ENCODE measurements at regions not wholly inside any gene's neighbourhood (a gene's known extent, or its start where the extent isn't known, plus 50 kb on each side); places are given as distances from the start of the nearest gene placed in this dataset.

DNA sequence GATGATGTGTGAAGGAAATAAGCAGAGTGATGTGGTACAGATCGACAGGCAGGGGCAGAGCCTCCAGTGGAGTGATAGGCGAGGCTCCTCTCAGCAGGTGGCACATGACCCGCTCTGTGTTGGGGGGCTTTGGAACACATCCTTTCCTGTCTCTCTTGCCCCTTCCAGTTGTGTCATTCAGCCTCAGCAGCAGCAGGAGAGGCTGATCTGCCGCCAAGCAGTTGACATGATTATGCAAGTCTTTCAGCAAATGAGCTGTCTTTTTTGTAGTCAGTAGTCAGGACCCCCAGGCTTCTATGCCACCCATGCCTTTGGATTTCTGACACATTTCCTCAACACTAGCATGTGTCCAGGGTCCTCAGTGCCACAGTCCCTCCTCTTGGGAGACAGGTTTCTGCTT lies 307.1 kb upstream of the C1orf174 start:
- no peak for DNase-seq (ENCODE audit: extremely low spot score)
- Histone ChIP-seq H3K4me3 (no peak overlapping the region), H3K4me1 (no peaks in the 10 kb centered on the region), H3K36me3 (no peaks in the 10 kb centered on the region), H3K27me3 (peaks cover 0 to 27% (median 0%) of the 10 kb centered on the region in 4 donors), H3K27ac (replicated peaks in 1 of 4) (no peak overlapping the region), H3K9me3 (peaks cover 0 to 50% (median 12%) of the 10 kb centered on the region in 4 donors)
- no peak for TF ChIP-seq POLR2AphosphoS5 (IDR thresholded peaks at IDR 0.05)
- no peak for TF ChIP-seq POLR2A (IDR thresholded peaks at IDR 0.05; ENCODE audit: low read depth)
- TF ChIP-seq, protein P1, sequence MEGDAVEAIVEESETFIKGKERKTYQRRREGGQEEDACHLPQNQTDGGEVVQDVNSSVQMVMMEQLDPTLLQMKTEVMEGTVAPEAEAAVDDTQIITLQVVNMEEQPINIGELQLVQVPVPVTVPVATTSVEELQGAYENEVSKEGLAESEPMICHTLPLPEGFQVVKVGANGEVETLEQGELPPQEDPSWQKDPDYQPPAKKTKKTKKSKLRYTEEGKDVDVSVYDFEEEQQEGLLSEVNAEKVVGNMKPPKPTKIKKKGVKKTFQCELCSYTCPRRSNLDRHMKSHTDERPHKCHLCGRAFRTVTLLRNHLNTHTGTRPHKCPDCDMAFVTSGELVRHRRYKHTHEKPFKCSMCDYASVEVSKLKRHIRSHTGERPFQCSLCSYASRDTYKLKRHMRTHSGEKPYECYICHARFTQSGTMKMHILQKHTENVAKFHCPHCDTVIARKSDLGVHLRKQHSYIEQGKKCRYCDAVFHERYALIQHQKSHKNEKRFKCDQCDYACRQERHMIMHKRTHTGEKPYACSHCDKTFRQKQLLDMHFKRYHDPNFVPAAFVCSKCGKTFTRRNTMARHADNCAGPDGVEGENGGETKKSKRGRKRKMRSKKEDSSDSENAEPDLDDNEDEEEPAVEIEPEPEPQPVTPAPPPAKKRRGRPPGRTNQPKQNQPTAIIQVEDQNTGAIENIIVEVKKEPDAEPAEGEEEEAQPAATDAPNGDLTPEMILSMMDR (IDR thresholded peaks at IDR 0.05), result no peak
- TF ChIP-seq EP300 (IDR thresholded peaks at IDR 0.05), result no peak
- intact Hi-C loops (cut with DNase I), result no loop called here
- WGBS, result 77% methylated on average over 4 of the region's 4 CpGs

DNA sequence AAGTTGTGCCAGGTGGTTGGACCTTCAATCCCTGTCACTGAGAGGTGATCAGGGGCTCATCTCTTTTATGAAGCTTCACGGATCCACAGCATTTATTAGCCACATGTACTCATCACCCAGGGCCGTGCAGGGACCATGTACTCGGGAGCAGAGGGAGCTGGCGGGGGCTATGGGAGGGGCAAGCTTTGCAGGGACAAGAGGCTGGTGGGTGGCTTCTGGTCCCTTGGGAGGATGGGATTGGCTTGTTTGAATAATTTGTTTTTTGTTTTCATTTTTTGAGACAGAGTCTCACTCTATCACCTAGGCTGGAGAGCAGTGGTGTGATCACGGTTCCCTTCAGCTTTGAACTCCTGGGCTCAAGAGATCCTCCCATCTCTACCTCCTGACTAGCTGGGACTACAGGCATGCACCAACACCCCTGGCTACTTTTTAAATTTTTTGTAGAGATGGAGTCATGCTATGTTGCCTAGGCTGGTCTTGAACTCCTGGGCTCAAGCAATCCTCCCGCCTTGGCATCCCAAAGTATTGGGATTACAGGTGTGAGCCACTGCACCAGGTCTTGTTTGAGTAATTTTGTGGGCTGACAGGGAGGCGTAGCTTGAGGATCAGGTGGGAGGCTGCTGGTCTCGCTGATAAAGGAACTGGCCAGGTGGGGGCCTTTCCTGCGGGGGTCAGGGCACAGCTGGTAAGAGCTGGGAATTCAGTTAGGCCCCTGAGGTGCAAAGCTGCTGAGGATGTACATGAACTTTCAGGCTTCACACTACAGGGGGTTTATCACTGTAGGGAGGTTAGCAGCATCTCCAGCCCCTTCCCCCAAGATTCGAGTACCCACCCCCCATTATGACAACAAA lies 308.0 kb upstream of the C1orf174 start:
- Histone ChIP-seq H3K27me3 (peaks cover 0 to 35% (median 0%) of the 10 kb centered on the region in 4 donors), H3K27ac (replicated peaks in 1 of 4) (no peak overlapping the region), H3K36me3 (no peaks in the 10 kb centered on the region), H3K4me1 (no peaks in the 10 kb centered on the region), H3K4me3 (no peak overlapping the region), H3K9me3 (peaks cover 0 to 41% (median 12%) of the 10 kb centered on the region in 4 donors)
- 77% methylated on average over 10 of the region's 10 CpGs for WGBS
- intact Hi-C loops (cut with DNase I), result no loop called here
- DNase-seq (ENCODE audit: extremely low spot score), result peak; percentile 77
- TF ChIP-seq, protein P1 (IDR thresholded peaks at IDR 0.05), result no peak
- TF ChIP-seq POLR2AphosphoS5 (IDR thresholded peaks at IDR 0.05), result no peak
- TF ChIP-seq POLR2A (IDR thresholded peaks at IDR 0.05; ENCODE audit: low read depth), result no peak
- no peak for TF ChIP-seq EP300 (IDR thresholded peaks at IDR 0.05)

DNA sequence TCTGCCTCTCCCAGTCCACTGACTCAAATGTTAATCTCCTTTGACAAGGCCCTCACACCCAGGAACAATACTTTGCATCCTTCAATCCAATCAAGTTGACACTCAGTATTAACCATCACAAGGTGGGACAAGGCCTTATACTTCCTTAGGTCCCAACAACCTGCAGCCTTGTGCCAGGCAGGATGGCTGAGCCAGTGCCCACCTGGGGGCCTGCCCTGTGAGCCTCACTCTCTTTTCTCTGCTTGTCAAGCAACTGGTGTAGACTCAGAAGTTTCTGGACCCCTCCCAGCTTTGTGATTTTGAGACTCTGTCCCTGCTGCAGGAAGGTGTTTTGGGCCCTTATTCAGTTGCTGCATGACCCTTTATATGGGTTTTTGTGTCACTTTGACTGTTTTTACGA lies 310.0 kb upstream of the C1orf174 start:
- Histone ChIP-seq H3K27me3 (peaks cover 0 to 37% (median 0%) of the 10 kb centered on the region in 4 donors), H3K9me3 (peaks cover 0 to 21% (median 7%) of the 10 kb centered on the region in 4 donors), H3K4me3 (no peak overlapping the region), H3K4me1 (no peaks in the 10 kb centered on the region), H3K36me3 (no peaks in the 10 kb centered on the region), H3K27ac (replicated peaks in 1 of 4) (no peak overlapping the region)
- peak; percentile 57 for DNase-seq (ENCODE audit: extremely low spot score)
- 82% methylated on average over 1 of the region's 1 CpG for WGBS
- intact Hi-C loops (cut with DNase I), result no loop called here
- TF ChIP-seq POLR2AphosphoS5 (IDR thresholded peaks at IDR 0.05), result no peak

DNA sequence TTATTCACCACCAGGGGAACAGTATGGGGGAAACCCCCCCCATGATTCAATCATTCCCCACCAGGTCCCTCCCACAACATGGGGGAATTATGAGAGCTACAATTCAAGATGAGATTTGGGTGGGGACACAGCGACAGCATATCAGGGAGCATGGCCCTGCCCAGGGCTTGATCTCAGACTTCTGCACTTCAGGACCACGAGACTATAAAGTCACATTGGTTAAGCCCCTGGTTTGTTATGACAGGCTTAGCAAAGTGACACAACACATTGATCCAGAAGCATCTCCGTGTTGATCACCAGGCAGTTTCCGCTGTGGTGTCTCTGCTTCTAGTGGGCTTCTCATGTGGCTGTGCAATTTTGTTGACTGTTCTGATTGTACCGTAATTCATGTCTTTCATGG lies 312.7 kb upstream of the C1orf174 start:
- Histone ChIP-seq H3K9me3 (peaks cover 0 to 2% (median 0%) of the 10 kb centered on the region in 4 donors), H3K4me1 (no peaks in the 10 kb centered on the region), H3K27ac (replicated peaks in 1 of 4) (no peak overlapping the region), H3K27me3 (peaks cover 0 to 60% (median 0%) of the 10 kb centered on the region in 4 donors), H3K4me3 (no peak overlapping the region), H3K36me3 (no peaks in the 10 kb centered on the region)
- WGBS, result 87% methylated on average over 5 of the region's 5 CpGs
- DNase-seq (ENCODE audit: extremely low spot score), result peak; percentile 86
- TF ChIP-seq, protein P1 (IDR thresholded peaks at IDR 0.05), result no peak
- TF ChIP-seq POLR2AphosphoS5 (IDR thresholded peaks at IDR 0.05), result no peak
- TF ChIP-seq POLR2A (IDR thresholded peaks at IDR 0.05; ENCODE audit: low read depth), result no peak
- TF ChIP-seq EP300 (IDR thresholded peaks at IDR 0.05), result no peak
- intact Hi-C loops (cut with DNase I), result no loop called here

DNA sequence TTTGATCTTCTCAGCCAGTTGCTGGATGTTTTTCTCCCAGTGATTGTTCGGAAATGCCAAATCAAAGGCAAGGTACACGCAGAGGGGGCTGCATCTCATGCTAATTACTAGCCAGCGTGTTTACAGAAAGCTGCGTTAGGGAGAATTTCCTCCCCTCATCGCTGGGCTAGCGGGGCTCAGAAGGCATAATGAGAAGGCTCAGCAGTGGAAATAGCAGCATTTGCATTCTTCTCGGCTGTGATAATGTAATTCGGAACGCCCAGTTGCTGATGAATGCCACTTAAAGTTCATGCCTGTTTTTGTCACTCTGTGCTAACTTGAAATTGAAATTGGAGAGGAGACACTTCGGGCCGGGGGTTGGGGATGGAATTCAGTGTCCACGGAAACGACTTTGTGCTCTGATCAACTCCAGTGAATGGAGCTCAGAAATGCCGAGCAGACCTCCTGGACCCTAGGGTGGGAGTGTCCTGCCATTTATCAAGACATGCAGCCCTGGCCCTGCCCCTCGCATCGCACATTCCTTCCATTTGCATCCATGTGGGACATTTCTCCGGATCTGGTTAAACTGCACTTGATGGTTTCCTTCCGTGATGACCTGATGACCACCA lies 313.4 kb upstream of the C1orf174 start:
- Histone ChIP-seq H3K4me1 (no peaks in the 10 kb centered on the region), H3K36me3 (no peaks in the 10 kb centered on the region), H3K27ac (replicated peaks in 1 of 4) (no peak overlapping the region), H3K4me3 (no peak overlapping the region), H3K27me3 (peaks cover 0 to 57% (median 0%) of the 10 kb centered on the region in 4 donors), H3K9me3 (peaks cover 0 to 9% (median 0%) of the 10 kb centered on the region in 4 donors)
- peak; percentile 55 for DNase-seq (ENCODE audit: extremely low spot score)
- intact Hi-C loops (cut with DNase I), result no loop called here
- no peak for TF ChIP-seq POLR2A (IDR thresholded peaks at IDR 0.05; ENCODE audit: low read depth)
- TF ChIP-seq, protein P1 (IDR thresholded peaks at IDR 0.05), result no peak
- no peak for TF ChIP-seq EP300 (IDR thresholded peaks at IDR 0.05)
- no peak for TF ChIP-seq POLR2AphosphoS5 (IDR thresholded peaks at IDR 0.05)
- 53% methylated on average over 16 of the region's 18 CpGs for WGBS
